Subcutaneous abdominal adipose tissue (tissue), 5 donors: ENCODE measurements at regions not wholly inside any gene's neighbourhood (a gene's known extent, or its start where the extent isn't known, plus 50 kb on each side); places are given as distances from the start of the nearest gene placed in this dataset.

Source experiments
- H3K27ac ChIP-seq: one replicate; pipeline ENCODE4 v1.7.0; 2013; ENCODE audit warnings: low read depth, mild to moderate bottlenecking, inconsistent platforms, low read length, moderate library complexity
- H3K27me3 ChIP-seq, 5 donors: one replicate each; pipeline ENCODE4 v1.7.0; 2013; ENCODE audit warnings: low read length in 5 of 5, inconsistent platforms in 1 of 5; ENCODE audit not compliant: control insufficient read depth in 5 of 5, insufficient read depth in 4 of 5
- H3K36me3 ChIP-seq, 5 donors: one replicate each; pipeline ENCODE4 v1.7.0; 2013; ENCODE audit warnings: low read length in 5 of 5; ENCODE audit not compliant: control insufficient read depth in 5 of 5, insufficient read depth in 5 of 5
- H3K4me1 ChIP-seq, 5 donors: one replicate each; pipeline ENCODE4 v1.7.0; 2013; ENCODE audit warnings: low read length in 5 of 5, mild to moderate bottlenecking in 3 of 5, moderate library complexity in 1 of 5; ENCODE audit not compliant: control insufficient read depth in 5 of 5, insufficient read depth in 5 of 5
- H3K4me3 ChIP-seq, 5 donors: one replicate each; pipeline ENCODE4 v1.7.0; 2013; ENCODE audit warnings: low read length in 5 of 5, low read depth in 1 of 5
- H3K9ac ChIP-seq, 5 donors: one replicate each; pipeline ENCODE4 v1.7.0; 2013; ENCODE audit warnings: low read length in 5 of 5, mild to moderate bottlenecking in 4 of 5, moderate library complexity in 3 of 5
- H3K9me3 ChIP-seq, 5 donors: one replicate each; pipeline ENCODE4 v1.7.0; 2013; ENCODE audit warnings: low read length in 5 of 5; ENCODE audit not compliant: control insufficient read depth in 5 of 5
- donor health status: healthy.
- donor health status: healthy.
- donor health status: healthy.
- donor health status: healthy.
- donor health status: healthy.

GRCh38 chr4:38452009-38452408 is 212.0 kb upstream of the KLF3 start:
- H3K27me3 ChIP-seq, result no peaks in the 10 kb centered on the region
- no peak overlapping the region for H3K9ac ChIP-seq
- no peaks in the 10 kb centered on the region for H3K9me3 ChIP-seq
- H3K4me3 ChIP-seq, result no peak overlapping the region
- H3K27ac ChIP-seq, result no peak overlapping the region
- peaks cover 0 to 7% (median 2%) of the 10 kb centered on the region in 5 donors for H3K4me1 ChIP-seq
- no peaks in the 10 kb centered on the region for H3K36me3 ChIP-seq

- Histone ChIP-seq H3K4me1 (peaks cover 0 to 7% (median 2%) of the 10 kb centered on the region in 5 donors), H3K27me3 (no peaks in the 10 kb centered on the region), H3K27ac (no peak overlapping the region), H3K9me3 (no peaks in the 10 kb centered on the region), H3K4me3 (no peak overlapping the region), H3K36me3 (no peaks in the 10 kb centered on the region), H3K9ac (no peak overlapping the region)
Measured at GRCh38 chr4:38452542-38452941, 211.5 kb upstream of the KLF3 start.

GRCh38 chr4:38453253-38453881 is 210.6 kb upstream of the KLF3 start:
- Histone ChIP-seq H3K27me3 (no peaks in the 10 kb centered on the region), H3K4me1 (peaks cover 0 to 7% (median 2%) of the 10 kb centered on the region in 5 donors), H3K36me3 (no peaks in the 10 kb centered on the region), H3K9me3 (no peaks in the 10 kb centered on the region), H3K4me3 (no peak overlapping the region), H3K27ac (no peak overlapping the region), H3K9ac (no peak overlapping the region)

- Histone ChIP-seq H3K4me1 (peaks cover 0 to 7% (median 2%) of the 10 kb centered on the region in 5 donors), H3K9me3 (no peaks in the 10 kb centered on the region), H3K9ac (no peak overlapping the region), H3K27me3 (no peaks in the 10 kb centered on the region), H3K27ac (no peak overlapping the region), H3K36me3 (no peaks in the 10 kb centered on the region), H3K4me3 (no peak overlapping the region)
Measured at GRCh38 chr4:38454284-38454683, 209.7 kb upstream of the KLF3 start.

GRCh38 chr4:38455092-38455862 is 208.7 kb upstream of the KLF3 start:
- no peaks in the 10 kb centered on the region for H3K27me3 ChIP-seq
- peaks cover 0 to 7% (median 2%) of the 10 kb centered on the region in 5 donors for H3K4me1 ChIP-seq
- H3K36me3 ChIP-seq, result no peaks in the 10 kb centered on the region

GRCh38 chr4:38456096-38456495 is 207.9 kb upstream of the KLF3 start:
- H3K4me1 ChIP-seq, result peaks cover 0 to 7% (median 2%) of the 10 kb centered on the region in 5 donors
- no peak overlapping the region for H3K9ac ChIP-seq
- H3K4me3 ChIP-seq, result no peak overlapping the region
- no peaks in the 10 kb centered on the region for H3K36me3 ChIP-seq
- H3K9me3 ChIP-seq, result no peaks in the 10 kb centered on the region
- H3K27me3 ChIP-seq, result no peaks in the 10 kb centered on the region
- H3K27ac ChIP-seq, result no peak overlapping the region

More at GRCh38 chr4:38455092-38455862, 208.7 kb upstream of the KLF3 start:
- Histone ChIP-seq H3K27ac (no peak overlapping the region), H3K9ac (no peak overlapping the region), H3K4me3 (no peak overlapping the region), H3K9me3 (no peaks in the 10 kb centered on the region)

- H3K27ac ChIP-seq, result no peak overlapping the region
- H3K36me3 ChIP-seq, result no peaks in the 10 kb centered on the region
- H3K9me3 ChIP-seq, result no peaks in the 10 kb centered on the region
- peaks cover 0 to 3% (median 0%) of the 10 kb centered on the region in 5 donors for H3K4me1 ChIP-seq
- H3K27me3 ChIP-seq, result no peaks in the 10 kb centered on the region
- no peak overlapping the region for H3K4me3 ChIP-seq
- H3K9ac ChIP-seq, result no peak overlapping the region
Measured at GRCh38 chr4:38461342-38461741, 202.7 kb upstream of the KLF3 start.

GRCh38 chr4:38462367-38463055 is 201.5 kb upstream of the KLF3 start:
- Histone ChIP-seq H3K27me3 (no peaks in the 10 kb centered on the region), H3K4me1 (peaks cover 0 to 3% (median 0%) of the 10 kb centered on the region in 5 donors), H3K4me3 (no peak overlapping the region), H3K36me3 (no peaks in the 10 kb centered on the region), H3K27ac (no peak overlapping the region), H3K9ac (no peak overlapping the region), H3K9me3 (peaks cover 2 to 11% (median 5%) of the 10 kb centered on the region in 5 donors)

- H3K27ac ChIP-seq, result no peak overlapping the region
- H3K4me1 ChIP-seq, result peaks cover 0 to 3% (median 0%) of the 10 kb centered on the region in 5 donors
- no peaks in the 10 kb centered on the region for H3K36me3 ChIP-seq
- H3K27me3 ChIP-seq, result no peaks in the 10 kb centered on the region
- H3K9me3 ChIP-seq, result peaks cover 4 to 11% (median 6%) of the 10 kb centered on the region in 5 donors
- H3K9ac ChIP-seq, result no peak overlapping the region
- no peak overlapping the region for H3K4me3 ChIP-seq
Measured at GRCh38 chr4:38463268-38463958, 200.6 kb upstream of the KLF3 start.
